Activated CD4-positive, alpha-beta memory T cell treated with anti-CD3 and anti-CD28 coated beads for 36 hours (primary cell): ENCODE measurements at regions not wholly inside any gene's neighbourhood (a gene's known extent, or its start where the extent isn't known, plus 50 kb on each side); places are given as distances from the start of the nearest gene placed in this dataset.

Source experiments
- CTCF ChIA-PET: fragments of 350-600 bp; sonication (Branson Sonifier 250); formaldehyde crosslinking; loops from one replicate; lab custom pipeline; 2021; ENCODE audit warnings: antibody characterized with exemption, inconsistent platforms; lab: Charles Lee
- POLR2A ChIA-PET: fragments of 350-600 bp; sonication (Branson Sonifier 250); formaldehyde crosslinking; loops from one replicate; lab custom pipeline; 2021; ENCODE audit warnings: antibody characterized with exemption; lab: Charles Lee
- DNase-seq: peaks from one replicate; pipeline ENCODE4 v3.0.0-alpha.2; 2020
- H3K27ac Mint-ChIP-seq: one replicate; pipeline ENCODE4 v1.8.0; 2021; ENCODE audit warnings: mixed read lengths
- H3K27me3 Mint-ChIP-seq: one replicate; pipeline ENCODE4 v1.8.0; 2021; ENCODE audit warnings: mixed read lengths
- H3K36me3 Mint-ChIP-seq: one replicate; pipeline ENCODE4 v1.8.0; 2021; ENCODE audit warnings: mixed read lengths
- H3K4me1 Mint-ChIP-seq: one replicate; pipeline ENCODE4 v1.8.0; 2021; ENCODE audit warnings: low read depth, mixed read lengths
- H3K4me3 Mint-ChIP-seq: one replicate; pipeline ENCODE4 v1.8.0; 2021; ENCODE audit warnings: mild to moderate bottlenecking, mixed read lengths
- H3K9me3 Mint-ChIP-seq: one replicate; pipeline ENCODE4 v1.8.0; 2021; ENCODE audit warnings: mixed read lengths
- intact Hi-C: fragments of 100-400 bp; cut with micrococcal nuclease; formaldehyde crosslinking; loops from one replicate; pipeline ENCODE4 v1.15.1; 2023

DNA sequence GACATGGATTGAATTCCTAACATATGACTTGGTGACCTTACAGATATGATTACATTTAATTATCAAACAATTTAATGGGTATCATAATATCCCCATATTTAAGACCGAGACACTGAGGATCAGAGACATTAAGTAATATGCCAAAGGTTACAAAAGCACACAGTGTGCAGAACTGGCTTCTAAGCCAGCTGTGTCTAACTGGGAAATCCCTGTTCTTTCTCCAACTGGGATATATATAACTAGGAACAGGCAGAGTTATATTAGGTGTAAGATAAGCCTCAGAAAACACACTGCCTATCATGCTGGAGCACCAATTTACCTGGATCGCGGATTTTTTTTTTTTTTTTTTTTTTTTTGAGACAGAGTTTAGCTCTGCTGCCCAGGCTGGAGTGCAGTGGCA is 88.3 kb upstream of the ADGRL2 start:
- no peak overlapping the region for H3K4me3 Mint-ChIP-seq
- H3K27me3 Mint-ChIP-seq, result no peaks in the 10 kb centered on the region
- POLR2A ChIA-PET, result no interaction called here
- no peaks in the 10 kb centered on the region for H3K9me3 Mint-ChIP-seq
- H3K27ac Mint-ChIP-seq, result no peak overlapping the region
- no peaks in the 10 kb centered on the region for H3K4me1 Mint-ChIP-seq
- DNase-seq, result no peak
- no peaks in the 10 kb centered on the region for H3K36me3 Mint-ChIP-seq
- intact Hi-C loops, result no loop called here
- CTCF ChIA-PET, result no interaction called here

DNA sequence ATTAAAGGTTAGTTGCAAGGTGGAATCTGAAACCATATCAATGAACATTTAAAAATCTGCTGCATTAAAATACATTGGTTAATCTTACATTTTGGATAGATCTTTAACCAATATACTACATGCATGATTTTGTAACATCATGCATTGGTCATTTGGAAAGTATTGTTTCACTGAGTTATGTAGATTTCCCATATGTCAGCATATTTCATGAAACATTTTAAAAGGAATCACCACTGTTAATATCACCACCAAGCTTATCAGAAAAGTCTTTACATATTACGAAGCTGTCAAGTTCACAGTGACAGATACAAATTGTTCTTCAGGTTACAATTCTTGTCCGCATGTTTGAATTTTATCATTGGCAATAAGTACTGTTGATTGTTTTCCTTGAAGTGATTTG is 89.9 kb upstream of the ADGRL2 start:
- ChIA-PET POLR2A (no interaction called here), CTCF (no interaction called here)
- H3K36me3 Mint-ChIP-seq, result no peaks in the 10 kb centered on the region
- no peaks in the 10 kb centered on the region for H3K4me1 Mint-ChIP-seq
- H3K27me3 Mint-ChIP-seq, result no peaks in the 10 kb centered on the region
- no peaks in the 10 kb centered on the region for H3K9me3 Mint-ChIP-seq
- H3K27ac Mint-ChIP-seq, result no peak overlapping the region
- intact Hi-C loops, result no loop called here
- H3K4me3 Mint-ChIP-seq, result no peak overlapping the region
- DNase-seq, result no peak

DNA sequence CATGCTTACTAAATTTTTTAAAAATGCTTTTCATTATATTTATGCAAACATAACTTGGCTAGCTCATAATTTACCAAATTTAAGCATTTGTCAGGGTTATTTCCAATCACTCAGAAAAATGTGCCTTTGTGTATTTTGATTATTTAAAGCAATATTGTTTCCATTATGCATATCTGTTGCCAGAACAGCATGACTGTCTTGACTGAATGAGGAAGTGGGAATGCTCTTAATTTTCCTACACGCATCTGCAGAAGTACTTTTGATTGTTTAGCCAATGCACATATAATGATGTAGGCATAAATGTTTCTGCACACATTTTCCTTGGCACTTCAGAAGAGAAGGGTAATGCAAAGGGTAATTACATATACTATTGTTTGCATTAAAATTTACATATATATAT is 92.5 kb upstream of the ADGRL2 start:
- Mint-ChIP-seq H3K4me1 (no peaks in the 10 kb centered on the region), H3K4me3 (no peak overlapping the region), H3K27me3 (no peaks in the 10 kb centered on the region), H3K27ac (no peak overlapping the region), H3K9me3 (no peaks in the 10 kb centered on the region), H3K36me3 (no peaks in the 10 kb centered on the region)
- ChIA-PET CTCF (no interaction called here), POLR2A (no interaction called here)
- intact Hi-C loops, result no loop called here
- DNase-seq, result no peak

GRCh38 chr1:81706650-81707435 is 93.9 kb upstream of the ADGRL2 start:
- ChIA-PET CTCF (no interaction called here), POLR2A (no interaction called here)
- Mint-ChIP-seq H3K9me3 (no peaks in the 10 kb centered on the region), H3K4me1 (no peaks in the 10 kb centered on the region), H3K27ac (no peak overlapping the region), H3K27me3 (no peaks in the 10 kb centered on the region), H3K4me3 (no peak overlapping the region), H3K36me3 (no peaks in the 10 kb centered on the region)
- intact Hi-C loops, result no loop called here
- DNase-seq, result no peak

DNA sequence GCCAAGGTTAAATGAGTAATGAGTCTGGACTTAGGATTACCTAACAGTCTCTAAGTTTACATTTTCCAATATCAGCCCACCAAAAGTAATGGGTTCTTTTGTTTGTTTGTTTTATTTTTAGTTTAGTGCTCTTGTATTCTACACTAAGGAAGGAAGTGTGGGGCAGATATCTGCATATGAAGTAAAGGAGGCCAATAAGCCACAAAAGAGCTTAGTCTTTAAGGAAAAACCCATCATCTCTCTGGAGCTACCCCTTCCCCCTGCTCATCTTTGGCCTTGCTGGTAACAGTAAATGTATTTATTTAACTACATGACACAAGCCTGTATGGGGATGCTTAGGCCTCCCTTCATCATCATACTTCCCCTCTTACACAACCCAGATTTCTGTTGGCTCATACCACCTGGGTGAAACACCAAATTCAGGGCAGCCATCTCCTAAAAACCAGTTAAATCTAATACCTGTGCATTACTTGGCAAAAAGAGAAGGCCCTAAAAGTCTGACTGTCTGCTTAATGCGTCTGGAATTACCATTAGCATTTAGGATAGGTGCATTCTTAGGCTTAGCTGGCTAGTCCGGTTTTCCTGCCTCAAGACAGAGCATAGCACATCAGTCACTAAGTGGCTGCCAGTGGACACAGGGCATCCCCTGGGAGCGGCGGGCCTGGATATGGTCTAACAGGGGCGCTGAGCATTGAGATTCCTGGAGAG is 96.8 kb upstream of the ADGRL2 start:
- POLR2A ChIA-PET, result no interaction called here
- intact Hi-C loops, result no loop called here
- H3K27ac Mint-ChIP-seq, result no peak overlapping the region

DNA sequence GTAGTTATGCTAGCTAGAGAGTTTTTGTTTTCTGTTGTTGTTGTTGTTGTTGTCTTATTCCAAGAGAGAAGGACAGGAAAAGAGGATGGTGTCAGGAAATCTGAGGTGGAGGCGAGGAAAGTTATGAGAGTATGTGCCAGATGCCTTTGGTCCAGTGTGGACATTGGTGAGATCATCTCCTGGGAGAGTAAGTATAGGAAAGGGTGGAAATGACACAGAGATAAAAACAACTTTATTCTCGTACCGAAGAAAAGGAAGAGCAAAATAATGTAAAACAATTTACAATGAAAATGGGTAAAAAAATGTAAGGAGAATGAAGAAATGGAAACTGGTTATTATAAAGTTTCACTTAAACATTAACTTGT is 97.4 kb upstream of the ADGRL2 start:
- ChIA-PET POLR2A (no interaction called here), CTCF (no interaction called here)
- H3K9me3 Mint-ChIP-seq, result no peaks in the 10 kb centered on the region
- no peaks in the 10 kb centered on the region for H3K36me3 Mint-ChIP-seq
- no peak for DNase-seq
- no peak overlapping the region for H3K27ac Mint-ChIP-seq
- H3K4me1 Mint-ChIP-seq, result no peaks in the 10 kb centered on the region
- no peaks in the 10 kb centered on the region for H3K27me3 Mint-ChIP-seq
- no peak overlapping the region for H3K4me3 Mint-ChIP-seq
- intact Hi-C loops, result no loop called here

More for the DNA sequence above, 96.8 kb upstream of the ADGRL2 start:
- Mint-ChIP-seq H3K36me3 (no peaks in the 10 kb centered on the region), H3K27me3 (no peaks in the 10 kb centered on the region), H3K4me1 (no peaks in the 10 kb centered on the region), H3K9me3 (no peaks in the 10 kb centered on the region), H3K4me3 (no peak overlapping the region)
- no peak for DNase-seq
- CTCF ChIA-PET, result no interaction called here

DNA sequence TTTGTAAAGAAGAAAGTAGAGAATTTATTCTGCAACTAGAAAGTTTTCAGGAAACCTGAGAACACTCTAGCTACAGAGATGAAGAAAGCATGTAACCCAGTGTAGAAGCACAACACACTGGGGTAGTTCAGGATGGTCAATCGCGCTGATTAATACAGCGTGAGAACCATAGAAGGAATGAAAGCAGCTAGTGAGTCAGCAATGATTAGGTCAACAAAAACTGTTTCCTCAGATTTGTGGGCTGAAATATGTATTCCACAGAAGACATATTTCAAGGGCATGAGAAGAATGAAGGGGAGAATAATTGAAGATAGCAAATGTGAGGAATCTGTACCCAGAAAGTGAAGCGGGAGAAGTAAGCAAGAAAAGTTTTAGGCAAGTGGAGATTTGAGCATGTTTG is 97.8 kb upstream of the ADGRL2 start:
- no peak overlapping the region for H3K27ac Mint-ChIP-seq
- no peak for DNase-seq
- no peaks in the 10 kb centered on the region for H3K27me3 Mint-ChIP-seq
- no peak overlapping the region for H3K4me3 Mint-ChIP-seq
- H3K4me1 Mint-ChIP-seq, result no peaks in the 10 kb centered on the region
- ChIA-PET POLR2A (no interaction called here), CTCF (no interaction called here)
- H3K36me3 Mint-ChIP-seq, result no peaks in the 10 kb centered on the region
- H3K9me3 Mint-ChIP-seq, result no peaks in the 10 kb centered on the region
- intact Hi-C loops, result no loop called here

- Mint-ChIP-seq H3K9me3 (no peaks in the 10 kb centered on the region), H3K27me3 (no peaks in the 10 kb centered on the region), H3K4me1 (no peaks in the 10 kb centered on the region), H3K27ac (no peak overlapping the region), H3K36me3 (no peaks in the 10 kb centered on the region), H3K4me3 (no peak overlapping the region)
- no peak for DNase-seq
- ChIA-PET CTCF (no interaction called here), POLR2A (no interaction called here)
- intact Hi-C loops, result no loop called here
Measured at GRCh38 chr1:81702079-81702715, 98.5 kb upstream of the ADGRL2 start.

GRCh38 chr1:81700728-81701470 is 99.8 kb upstream of the ADGRL2 start:
- Mint-ChIP-seq H3K9me3 (peaks cover 3% of the 10 kb centered on the region), H3K27me3 (no peaks in the 10 kb centered on the region), H3K4me3 (no peak overlapping the region), H3K4me1 (no peaks in the 10 kb centered on the region), H3K27ac (no peak overlapping the region), H3K36me3 (no peaks in the 10 kb centered on the region)
- intact Hi-C loops, result no loop called here
- DNase-seq, result no peak
- ChIA-PET POLR2A (no interaction called here), CTCF (no interaction called here)

DNA sequence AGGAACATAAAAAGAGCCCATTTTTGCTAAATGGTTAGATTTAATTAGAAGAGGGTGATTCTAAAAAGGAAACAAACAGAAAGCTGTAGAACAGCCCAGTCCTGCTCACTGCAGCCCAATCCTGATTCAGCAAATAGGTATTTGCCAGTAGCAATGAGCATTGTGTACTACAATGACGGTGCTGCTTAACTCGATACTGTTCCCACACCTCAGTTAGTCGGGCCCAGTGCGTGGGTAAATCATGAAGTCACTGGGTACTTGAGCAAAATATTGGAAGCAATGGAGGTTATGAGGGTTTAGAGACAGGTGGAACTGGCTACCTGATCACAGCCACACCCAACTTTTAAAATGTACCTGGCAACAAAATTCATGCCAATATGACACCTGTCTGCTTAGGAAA is 101.5 kb upstream of the ADGRL2 start:
- no peaks in the 10 kb centered on the region for H3K27me3 Mint-ChIP-seq
- no peak overlapping the region for H3K27ac Mint-ChIP-seq
- intact Hi-C loops, result no loop called here
- H3K36me3 Mint-ChIP-seq, result no peaks in the 10 kb centered on the region
- no peak overlapping the region for H3K4me3 Mint-ChIP-seq
- no peaks in the 10 kb centered on the region for H3K4me1 Mint-ChIP-seq
- peaks cover 3% of the 10 kb centered on the region for H3K9me3 Mint-ChIP-seq
- ChIA-PET CTCF (no interaction called here), POLR2A (no interaction called here)
- no peak for DNase-seq

GRCh38 chr1:81695741-81696140 is 105.0 kb upstream of the ADGRL2 start:
- CTCF ChIA-PET, result no interaction called here
- no peaks in the 10 kb centered on the region for H3K36me3 Mint-ChIP-seq
- H3K4me3 Mint-ChIP-seq, result no peak overlapping the region

DNA sequence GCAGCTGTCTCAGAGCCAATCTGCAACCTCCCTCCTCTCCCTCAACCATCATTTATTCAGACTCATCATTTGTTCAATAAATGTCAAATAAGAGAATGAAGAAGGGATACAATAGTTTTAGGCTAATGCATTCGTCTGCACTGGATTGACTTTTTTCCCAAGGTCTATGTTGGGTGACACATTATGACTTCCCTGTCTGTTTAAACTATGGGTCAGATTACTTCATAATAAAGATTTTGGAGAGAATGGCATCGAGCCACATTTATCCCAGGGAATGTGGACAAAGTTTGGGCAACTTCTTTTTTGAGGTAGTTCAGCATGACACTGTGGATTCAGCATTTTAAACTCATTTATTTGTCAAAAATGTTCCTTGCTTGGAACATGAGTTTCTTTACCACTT is 107.4 kb upstream of the ADGRL2 start:
- no peak for DNase-seq
- H3K27ac Mint-ChIP-seq, result no peak overlapping the region
- peaks cover 3% of the 10 kb centered on the region for H3K9me3 Mint-ChIP-seq
- H3K4me3 Mint-ChIP-seq, result no peak overlapping the region
- CTCF ChIA-PET, result no interaction called here
- POLR2A ChIA-PET, result no interaction called here
- H3K36me3 Mint-ChIP-seq, result no peaks in the 10 kb centered on the region
- intact Hi-C loops, result no loop called here
- H3K4me1 Mint-ChIP-seq, result no peaks in the 10 kb centered on the region
- H3K27me3 Mint-ChIP-seq, result no peaks in the 10 kb centered on the region

More at GRCh38 chr1:81695741-81696140, 105.0 kb upstream of the ADGRL2 start:
- H3K27ac Mint-ChIP-seq, result no peak overlapping the region
- no peaks in the 10 kb centered on the region for H3K27me3 Mint-ChIP-seq
- intact Hi-C loops, result no loop called here
- H3K9me3 Mint-ChIP-seq, result peaks cover 3% of the 10 kb centered on the region
- DNase-seq, result no peak
- POLR2A ChIA-PET, result no interaction called here
- H3K4me1 Mint-ChIP-seq, result no peaks in the 10 kb centered on the region
